ENCODE measurements at regions not wholly inside any gene's neighbourhood (a gene's known extent, or its start where the extent isn't known, plus 50 kb on each side); places are given as distances from the start of the nearest gene placed in this dataset.
"Not testable (repeated sequence)": the region's sequence is repeated elsewhere in the genome, so short reads cannot be mapped to it uniquely, and the experiment has no call there.

GRCh38 chrY:7830881-7831280 is 919.3 kb upstream of the AMELY start:
- DNase-seq (ENCODE audit: low read depth); in situ Hi-C loops (cut with HindIII; ENCODE audit: low pct_unique_long_range_greater_than_20kb, low sequenced_read_pairs): not testable (repeated sequence)

GRCh38 chrY:7826533-7826932 is 915.0 kb upstream of the AMELY start:
- in situ Hi-C loops (cut with HindIII; ENCODE audit: low pct_unique_long_range_greater_than_20kb, low sequenced_read_pairs) = no loop called here
- DNase-seq (ENCODE audit: low read depth) = no peak

GRCh38 chrY:7825874-7826273 is 914.3 kb upstream of the AMELY start:
- DNase-seq (ENCODE audit: low read depth) = no peak
- in situ Hi-C loops (cut with HindIII; ENCODE audit: low pct_unique_long_range_greater_than_20kb, low sequenced_read_pairs) = no loop called here

- in situ Hi-C loops (cut with HindIII; ENCODE audit: low pct_unique_long_range_greater_than_20kb, low sequenced_read_pairs) = no loop called here
- DNase-seq (ENCODE audit: low read depth) = no peak
Measured at GRCh38 chrY:7821295-7822035, 909.9 kb upstream of the AMELY start.

GRCh38 chrY:7818924-7819323 is 907.4 kb upstream of the AMELY start:
- in situ Hi-C loops (cut with HindIII; ENCODE audit: low pct_unique_long_range_greater_than_20kb, low sequenced_read_pairs) = no loop called here
- DNase-seq (ENCODE audit: low read depth) = no peak

- in situ Hi-C loops (cut with HindIII; ENCODE audit: low pct_unique_long_range_greater_than_20kb, low sequenced_read_pairs) = no loop called here
- DNase-seq (ENCODE audit: low read depth) = no peak
Measured at GRCh38 chrY:7816567-7816966, 905.0 kb upstream of the AMELY start.

GRCh38 chrY:7815921-7816320 is 904.4 kb upstream of the AMELY start:
- in situ Hi-C loops (cut with HindIII; ENCODE audit: low pct_unique_long_range_greater_than_20kb, low sequenced_read_pairs) = no loop called here
- DNase-seq (ENCODE audit: low read depth) = no peak

GRCh38 chrY:7815285-7815684 is 903.7 kb upstream of the AMELY start:
- no peak for DNase-seq (ENCODE audit: low read depth)
- in situ Hi-C loops (cut with HindIII; ENCODE audit: low pct_unique_long_range_greater_than_20kb, low sequenced_read_pairs) = no loop called here

- DNase-seq (ENCODE audit: low read depth) = no peak
- in situ Hi-C loops (cut with HindIII; ENCODE audit: low pct_unique_long_range_greater_than_20kb, low sequenced_read_pairs) = no loop called here
Measured at GRCh38 chrY:7814361-7814760, 902.8 kb upstream of the AMELY start.

GRCh38 chrY:7810359-7810758 is 898.8 kb upstream of the AMELY start:
- DNase-seq (ENCODE audit: low read depth) = no peak
- in situ Hi-C loops (cut with HindIII; ENCODE audit: low pct_unique_long_range_greater_than_20kb, low sequenced_read_pairs) = no loop called here

- in situ Hi-C loops (cut with HindIII; ENCODE audit: low pct_unique_long_range_greater_than_20kb, low sequenced_read_pairs) = no loop called here
- no peak for DNase-seq (ENCODE audit: low read depth)
Measured at GRCh38 chrY:7807516-7807870, 895.9 kb upstream of the AMELY start.

- no peak for DNase-seq (ENCODE audit: low read depth)
- in situ Hi-C loops (cut with HindIII; ENCODE audit: low pct_unique_long_range_greater_than_20kb, low sequenced_read_pairs) = no loop called here
Measured at GRCh38 chrY:7806592-7807515, 895.3 kb upstream of the AMELY start.

GRCh38 chrY:7805624-7806023 is 894.1 kb upstream of the AMELY start:
- in situ Hi-C loops (cut with HindIII; ENCODE audit: low pct_unique_long_range_greater_than_20kb, low sequenced_read_pairs) = no loop called here
- no peak for DNase-seq (ENCODE audit: low read depth)

- no peak for DNase-seq (ENCODE audit: low read depth)
- in situ Hi-C loops (cut with HindIII; ENCODE audit: low pct_unique_long_range_greater_than_20kb, low sequenced_read_pairs) = no loop called here
Measured at GRCh38 chrY:7803737-7804136, 892.2 kb upstream of the AMELY start.

- in situ Hi-C loops (cut with HindIII; ENCODE audit: low pct_unique_long_range_greater_than_20kb, low sequenced_read_pairs) = no loop called here
- DNase-seq (ENCODE audit: low read depth) = no peak
Measured at GRCh38 chrY:7796128-7796527, 884.6 kb upstream of the AMELY start.

GRCh38 chrY:7794441-7794840 is 882.9 kb upstream of the AMELY start:
- in situ Hi-C loops (cut with HindIII; ENCODE audit: low pct_unique_long_range_greater_than_20kb, low sequenced_read_pairs) = no loop called here
- peak; percentile 12 for DNase-seq (ENCODE audit: low read depth)

GRCh38 chrY:7793989-7794388 is 882.4 kb upstream of the AMELY start:
- peak; percentile 0 for DNase-seq (ENCODE audit: low read depth)
- in situ Hi-C loops (cut with HindIII; ENCODE audit: low pct_unique_long_range_greater_than_20kb, low sequenced_read_pairs) = no loop called here

GRCh38 chrY:7792431-7792830 is 880.9 kb upstream of the AMELY start:
- in situ Hi-C loops (cut with HindIII; ENCODE audit: low pct_unique_long_range_greater_than_20kb, low sequenced_read_pairs) = no loop called here
- no peak for DNase-seq (ENCODE audit: low read depth)

- in situ Hi-C loops (cut with HindIII; ENCODE audit: low pct_unique_long_range_greater_than_20kb, low sequenced_read_pairs) = no loop called here
- DNase-seq (ENCODE audit: low read depth) = no peak
Measured at GRCh38 chrY:7781501-7781900, 869.9 kb upstream of the AMELY start.

GRCh38 chrY:7775436-7775835 is 863.9 kb upstream of the AMELY start:
- DNase-seq (ENCODE audit: low read depth); in situ Hi-C loops (cut with HindIII; ENCODE audit: low pct_unique_long_range_greater_than_20kb, low sequenced_read_pairs): not testable (repeated sequence)

Measured in Caki2 (cell line).